ENCODE measurements at regions not wholly inside any gene's neighbourhood (a gene's known extent, or its start where the extent isn't known, plus 50 kb on each side); places are given as distances from the start of the nearest gene placed in this dataset.

DNA sequence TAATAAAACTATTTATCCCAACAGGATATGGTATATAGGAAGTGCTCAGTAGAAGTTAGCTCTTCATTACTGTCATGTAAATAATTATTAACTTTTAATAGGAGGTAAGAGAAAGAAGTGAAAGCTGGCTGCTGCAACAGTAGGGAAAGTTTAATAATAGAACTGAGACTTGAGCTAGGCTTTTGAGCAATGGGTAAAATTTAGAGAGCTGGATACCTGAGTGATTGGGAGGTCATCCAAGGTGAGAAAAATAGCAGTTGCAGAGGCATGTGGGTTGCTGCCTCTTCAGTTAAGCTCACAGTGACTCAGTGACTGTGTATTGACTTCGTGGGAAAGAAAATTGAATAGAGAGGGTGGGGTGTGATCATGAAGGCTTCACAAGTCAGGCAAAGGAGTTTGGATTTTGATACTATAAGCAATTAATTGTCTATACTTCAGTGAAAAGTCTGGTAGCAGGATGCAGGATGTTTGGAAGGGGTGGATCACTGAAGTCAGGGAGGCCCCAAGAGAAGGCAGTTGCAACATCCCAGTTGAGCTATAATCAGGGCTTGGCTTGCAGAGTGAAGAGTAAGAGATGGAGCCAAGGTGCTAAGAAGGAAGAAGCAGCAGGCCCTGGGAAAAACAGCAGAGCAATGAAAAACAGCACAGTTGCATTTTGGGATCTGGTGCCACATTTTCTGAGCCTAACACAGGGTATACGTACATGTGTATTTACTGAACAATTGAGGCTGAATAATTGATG lies 172.0 kb upstream of the FRMD6 start:
- no peak for DNase-seq

DNA sequence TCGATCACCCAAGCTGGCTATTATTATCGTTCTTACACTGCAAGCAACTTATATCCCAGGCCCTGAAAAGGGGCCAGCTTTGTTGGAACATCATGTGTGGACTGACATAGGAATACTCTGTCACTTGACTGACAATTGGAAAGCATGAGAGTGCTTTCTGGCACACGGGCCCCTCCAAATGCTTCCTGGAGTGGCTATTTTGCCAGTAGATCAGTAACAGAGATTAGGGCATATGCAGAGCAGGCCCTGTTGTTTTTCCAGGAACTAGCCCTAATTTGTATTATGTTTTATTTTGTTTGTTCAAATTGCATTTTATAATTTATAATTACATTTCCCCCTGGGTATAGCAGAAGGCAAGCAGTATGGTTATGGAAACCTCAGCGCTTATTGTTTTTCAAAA lies 170.1 kb upstream of the FRMD6 start:
- no peak for DNase-seq

DNA sequence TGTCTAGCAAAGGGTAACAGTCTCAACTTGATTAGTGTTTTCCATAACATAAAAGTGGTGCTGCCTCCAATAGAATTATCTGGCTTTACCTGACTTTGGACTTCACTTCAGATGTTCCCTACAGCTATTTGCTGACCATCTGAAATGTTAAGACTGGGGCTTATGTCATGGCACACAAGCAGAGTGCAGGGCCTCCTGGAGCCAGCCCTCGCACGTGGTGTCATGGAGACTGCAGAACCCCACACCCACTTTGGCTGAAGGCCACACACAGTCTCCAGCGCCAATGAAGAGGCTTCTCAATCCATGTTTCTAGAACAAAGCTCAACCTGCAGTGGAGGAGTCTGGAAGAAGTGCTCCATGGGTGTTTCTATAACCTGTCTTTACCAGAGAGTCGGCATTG lies 169.6 kb upstream of the FRMD6 start:
- no peak for DNase-seq

DNA sequence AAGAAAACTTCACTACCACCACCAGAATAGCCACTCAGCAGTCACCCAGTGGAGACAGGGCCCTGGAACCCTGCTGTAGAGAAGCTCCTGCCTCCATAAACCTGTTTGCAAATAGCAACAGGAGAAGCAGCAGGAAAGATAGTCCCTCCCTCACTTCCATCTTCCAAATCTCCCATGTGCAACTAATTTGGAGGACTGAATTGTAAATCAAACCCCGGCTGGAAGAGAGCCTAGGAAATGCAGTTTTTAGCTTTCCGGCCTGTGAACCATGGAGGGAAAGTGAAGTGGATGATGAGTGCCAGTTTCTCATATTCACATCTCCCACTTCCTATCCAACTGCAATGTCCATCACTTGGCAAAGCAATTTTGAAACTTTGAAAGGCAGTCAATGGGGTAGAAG lies 167.2 kb upstream of the FRMD6 start:
- DNase-seq = no peak

DNA sequence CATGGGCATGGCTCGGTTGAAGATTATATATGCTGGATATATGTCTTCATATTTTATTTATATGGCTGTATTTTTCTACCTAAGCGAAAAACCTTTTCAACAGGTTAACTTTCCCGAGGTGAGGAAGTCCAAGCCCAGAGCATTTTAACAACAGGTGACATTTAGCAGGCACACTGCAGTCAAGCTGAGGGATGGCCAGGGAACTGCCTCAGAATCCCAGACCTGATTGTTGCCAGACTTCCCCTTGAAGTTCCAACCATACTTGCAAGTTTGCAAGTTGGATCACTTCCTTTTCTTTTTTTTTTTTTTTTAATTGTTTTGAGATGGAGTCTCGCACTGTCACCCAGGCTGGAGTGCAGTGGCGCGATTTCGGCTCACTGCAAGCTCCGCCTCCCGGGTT lies 166.0 kb upstream of the FRMD6 start:
- no peak for DNase-seq

DNA sequence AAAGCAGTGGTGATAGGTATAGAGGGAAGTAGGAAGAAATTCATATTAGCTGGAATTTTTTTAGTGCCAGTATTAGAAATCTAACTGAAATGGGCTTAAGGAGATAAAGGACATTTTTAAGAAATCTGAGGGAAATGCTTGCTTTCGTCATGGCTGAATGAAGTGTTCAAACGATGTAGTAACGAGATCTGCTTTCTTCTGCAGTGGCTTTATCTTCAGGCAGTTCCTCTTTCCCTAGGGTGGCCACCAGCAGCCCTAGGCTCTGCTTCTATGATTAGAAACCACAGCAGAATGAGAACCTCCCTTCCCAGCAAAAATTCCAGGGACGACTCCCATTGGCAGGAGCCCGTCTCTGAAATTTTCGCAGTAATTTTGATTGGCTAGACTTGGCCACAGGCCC lies 163.9 kb upstream of the FRMD6 start:
- no peak for DNase-seq

DNA sequence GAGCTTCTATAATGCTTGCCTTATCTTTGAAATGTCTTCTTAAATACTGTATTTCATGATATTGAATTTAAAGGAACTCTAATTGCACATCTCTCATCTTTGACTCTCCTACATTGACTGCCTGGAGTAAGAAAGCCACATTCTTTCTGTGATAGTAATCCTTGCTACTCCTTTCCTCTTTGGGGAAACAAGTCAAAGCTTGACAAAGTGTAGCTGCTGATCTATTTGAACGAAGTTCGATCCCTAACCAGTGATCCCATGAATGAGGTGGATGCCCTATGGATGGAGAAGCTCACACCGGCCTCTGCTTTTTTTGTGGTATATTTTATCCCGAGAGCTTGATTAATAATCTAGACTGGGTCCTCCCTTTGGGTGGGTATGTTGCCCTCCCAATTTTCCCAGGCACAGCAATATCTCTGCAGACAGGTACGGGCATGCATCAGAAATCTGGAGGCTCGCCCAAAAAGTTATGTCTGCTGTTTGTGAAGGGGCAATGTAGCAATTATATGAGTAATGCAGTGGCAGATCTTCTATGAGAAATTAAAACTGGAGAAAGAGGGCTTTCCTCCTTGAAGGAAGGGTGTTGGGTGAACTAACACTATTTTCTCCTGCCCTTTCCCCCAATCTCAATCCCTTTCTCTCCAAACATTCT lies 163.0 kb upstream of the FRMD6 start:
- DNase-seq = no peak

DNA sequence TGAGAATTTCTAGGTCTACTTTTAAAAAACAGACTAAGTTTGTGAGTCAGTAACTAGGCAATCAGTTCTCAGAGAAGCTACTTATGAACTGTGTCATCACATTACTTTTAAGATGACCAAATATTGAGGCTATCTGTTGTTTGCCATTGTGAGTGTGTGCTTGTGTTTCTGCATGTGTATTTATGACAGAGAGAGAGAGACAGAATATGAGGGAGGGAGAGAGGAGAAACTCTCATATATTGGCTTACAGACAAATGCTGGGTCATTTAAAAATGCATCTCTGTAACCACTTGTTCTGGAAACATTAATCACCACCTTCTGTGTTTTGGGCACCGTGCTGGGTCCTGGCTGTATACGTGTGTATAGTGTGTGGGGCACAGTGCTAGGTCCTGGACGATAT lies 161.5 kb upstream of the FRMD6 start:
- no peak for DNase-seq

DNA sequence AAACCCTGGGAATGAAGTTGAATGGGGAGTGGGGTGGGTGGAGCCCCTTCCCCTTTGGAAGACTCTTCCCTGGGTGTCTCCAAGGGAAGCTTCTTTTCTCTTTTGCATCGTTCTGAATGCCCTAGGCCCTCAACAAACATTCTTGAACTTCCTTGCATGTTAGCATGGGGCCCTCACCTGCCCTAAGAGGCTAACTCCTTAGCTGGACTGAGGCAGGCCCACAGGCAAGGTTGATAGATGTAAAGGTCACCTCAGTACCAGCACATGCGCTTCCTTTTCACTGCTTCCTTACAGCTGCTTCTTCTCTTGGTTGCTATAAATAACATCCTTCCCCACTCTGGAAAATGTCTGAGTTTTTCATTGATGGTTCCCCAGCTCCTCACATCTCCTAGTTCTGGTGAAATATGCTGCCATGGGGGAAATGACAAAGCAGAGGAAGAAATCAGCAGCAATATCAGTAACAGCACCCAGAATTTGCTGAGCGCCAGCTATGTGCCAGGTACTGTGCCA lies 160.6 kb upstream of the FRMD6 start:
- DNase-seq = no peak

DNA sequence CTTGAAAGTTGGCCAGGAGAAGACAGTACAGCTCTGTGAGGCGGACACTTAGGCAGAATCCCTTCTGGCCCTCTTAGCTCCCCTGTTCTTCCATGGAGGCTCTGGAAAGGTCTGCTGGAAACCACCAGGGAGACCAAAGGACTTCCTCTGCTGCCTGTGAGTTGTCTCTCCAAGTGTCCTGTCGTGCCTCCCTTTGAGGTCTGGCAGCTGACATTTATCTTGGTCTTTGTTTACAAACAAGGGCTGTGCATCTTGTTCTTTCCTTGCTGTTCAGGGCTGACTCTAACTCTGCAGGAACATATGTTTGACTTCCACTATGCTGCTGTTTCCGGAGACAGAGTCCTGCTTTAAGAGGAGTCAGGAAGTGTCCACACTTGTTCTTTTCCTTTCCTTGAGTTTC lies 159.9 kb upstream of the FRMD6 start:
- DNase-seq = no peak

DNA sequence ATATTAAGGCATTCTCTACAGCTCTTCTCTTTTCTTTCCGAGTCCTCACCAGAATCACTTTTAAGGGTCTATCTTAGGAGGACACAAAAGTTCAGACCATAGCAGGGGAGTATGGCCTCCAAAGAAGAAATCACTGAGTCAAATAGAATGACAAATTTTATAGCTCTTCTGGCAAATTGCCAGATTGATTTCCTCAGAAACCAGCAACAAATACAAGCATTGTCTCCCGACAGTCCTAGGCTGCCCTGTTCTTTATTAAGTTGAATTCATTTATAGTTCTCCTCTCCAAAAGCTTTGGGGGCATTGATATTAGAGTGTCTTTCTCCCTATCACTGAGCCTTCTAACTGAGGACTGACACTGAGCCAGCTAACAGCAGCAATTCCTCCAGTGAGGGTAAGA lies 156.4 kb upstream of the FRMD6 start:
- DNase-seq = no peak

DNA sequence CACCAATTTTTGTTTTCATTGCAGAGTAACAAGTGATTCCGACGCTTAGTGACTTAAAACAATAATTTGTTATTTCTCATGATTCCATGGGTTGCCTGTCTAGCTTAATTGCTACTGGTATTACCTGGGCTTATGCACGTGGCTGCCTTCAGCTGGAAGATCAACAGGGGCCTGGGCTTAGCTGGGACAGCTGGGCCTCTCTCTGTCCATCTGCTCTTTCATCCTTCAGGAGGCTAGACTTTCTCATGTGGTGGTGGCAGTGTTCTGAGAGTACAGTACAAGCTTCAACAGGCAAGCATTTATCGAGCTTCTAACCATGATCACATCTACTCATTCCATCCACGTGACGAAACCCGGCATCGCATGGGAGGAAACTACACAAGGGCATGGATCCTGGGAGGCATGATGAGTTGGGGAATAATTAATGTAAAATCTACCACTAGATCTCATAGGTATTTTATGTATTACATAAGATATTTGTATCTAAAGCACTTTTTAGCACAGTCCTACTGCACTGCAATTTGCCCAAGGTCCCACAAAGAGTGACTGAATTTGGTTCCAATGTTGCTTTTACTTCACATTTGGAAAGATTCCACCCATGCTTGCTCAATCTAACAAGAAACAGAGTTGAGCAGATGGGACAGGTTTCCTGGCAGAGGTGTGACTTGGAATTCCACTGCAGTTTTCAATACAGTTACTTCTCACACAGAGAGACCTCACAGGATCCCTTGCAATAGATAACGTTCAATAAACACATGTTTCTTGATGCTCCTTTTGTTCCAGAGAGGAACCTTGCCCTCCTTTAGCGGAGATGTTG lies 153.1 kb upstream of the FRMD6 start:
- DNase-seq = no peak

DNA sequence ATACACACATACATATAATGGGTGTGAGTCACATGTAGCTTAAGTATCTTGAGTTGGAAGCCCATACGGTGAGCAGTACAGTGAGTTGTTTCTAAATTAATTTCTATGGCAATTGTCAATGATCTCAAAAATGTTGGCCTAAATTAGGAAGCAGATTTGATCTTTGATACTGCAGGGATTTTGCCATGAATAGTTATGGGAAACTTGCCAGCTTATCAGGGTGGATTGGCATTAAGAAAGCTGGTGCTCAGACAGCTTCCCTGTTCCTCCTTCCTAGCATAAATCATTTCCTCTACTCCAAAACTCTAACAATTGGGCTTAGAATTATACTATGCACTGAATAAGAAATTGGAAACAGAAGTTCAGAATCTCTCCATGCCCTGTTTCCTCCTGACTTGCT lies 150.9 kb upstream of the FRMD6 start:
- no peak for DNase-seq

DNA sequence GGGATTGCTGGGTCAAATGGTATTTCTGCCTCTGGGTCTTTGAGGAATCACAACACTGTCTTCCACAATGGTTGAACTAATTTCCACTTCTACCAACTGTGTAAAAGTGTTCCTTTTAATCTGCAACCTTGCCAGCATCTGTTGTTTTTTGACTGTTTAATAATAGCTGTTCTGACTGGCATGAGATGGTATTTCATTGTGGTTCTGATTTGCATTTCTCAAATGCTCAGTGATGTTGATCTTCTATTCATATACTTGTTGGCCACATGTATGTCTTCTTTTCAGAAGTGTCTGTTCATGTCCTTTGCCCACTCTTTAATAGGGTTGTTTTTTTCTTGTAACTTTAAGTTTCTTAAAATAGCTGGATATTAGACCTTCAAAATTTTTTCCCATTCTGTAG lies 150.0 kb upstream of the FRMD6 start:
- DNase-seq = no peak

DNA sequence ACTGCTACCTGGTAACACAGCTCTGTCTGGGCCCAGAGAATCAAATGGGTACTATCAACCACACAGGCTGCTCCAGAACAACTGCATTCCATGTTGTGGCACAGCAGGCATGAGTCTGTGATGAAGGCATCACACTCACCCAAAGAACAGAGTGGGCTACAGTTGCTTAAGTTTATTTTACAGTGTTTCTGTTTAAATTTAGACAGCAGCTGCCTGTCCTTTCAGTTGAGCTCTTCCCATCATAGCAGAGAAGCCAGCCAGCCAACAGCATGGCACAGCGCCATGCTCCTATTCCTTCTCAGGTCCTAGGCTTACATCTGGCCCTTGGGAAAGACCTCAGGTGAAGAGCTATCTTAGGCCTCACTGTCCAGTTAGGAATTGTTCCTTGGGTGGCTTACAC lies 147.0 kb upstream of the FRMD6 start:
- DNase-seq = no peak

DNA sequence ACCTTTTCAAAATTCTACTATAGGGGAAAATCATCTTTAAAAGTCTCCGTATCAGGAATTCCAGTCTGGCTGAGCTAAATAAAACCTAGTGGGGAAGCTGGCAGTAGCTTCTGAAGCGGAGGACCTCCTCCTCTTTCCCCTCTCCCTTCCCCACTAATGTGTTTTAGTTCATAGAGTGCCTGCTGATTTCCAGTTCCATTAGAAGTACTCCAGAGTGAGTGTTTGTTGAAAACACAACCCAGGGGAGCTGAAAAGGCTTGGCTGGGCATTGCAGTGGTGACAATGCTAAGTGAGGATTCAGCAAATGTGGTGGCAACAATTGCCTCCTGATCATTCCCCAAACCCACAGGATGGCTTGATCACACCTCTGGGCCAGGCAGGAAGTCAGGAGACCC lies 144.2 kb upstream of the FRMD6 start:
- DNase-seq = no peak

DNA sequence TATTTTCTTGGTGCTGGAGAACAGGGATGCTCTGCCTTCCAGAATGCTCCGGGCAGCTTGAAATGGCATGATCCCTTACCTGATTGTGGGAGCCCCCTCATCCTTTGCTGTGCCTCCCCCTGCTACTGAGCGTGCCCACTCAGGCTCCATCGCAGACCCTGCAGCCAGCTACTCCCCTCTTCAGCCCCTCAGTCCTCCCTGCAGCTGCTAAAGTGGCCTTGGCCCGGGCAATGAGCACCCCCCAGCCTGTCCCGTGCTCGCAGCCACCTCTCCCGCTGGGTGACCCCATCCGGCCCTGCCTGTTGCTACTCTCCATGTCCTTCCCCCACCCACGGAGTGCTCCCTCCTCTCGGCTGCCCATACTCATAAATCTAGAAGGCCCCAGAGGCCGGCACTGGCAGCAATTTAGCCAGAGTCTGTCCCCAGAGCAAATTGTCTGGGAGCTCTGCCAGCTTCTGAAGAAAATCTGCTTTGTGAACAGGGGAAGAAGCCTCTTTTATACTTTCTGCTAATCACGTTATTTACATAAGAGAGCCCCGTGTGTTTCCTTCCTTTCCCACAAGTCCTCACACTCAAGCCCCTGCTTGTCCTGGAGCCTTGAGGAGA lies 143.7 kb upstream of the FRMD6 start:
- no peak for DNase-seq

DNA sequence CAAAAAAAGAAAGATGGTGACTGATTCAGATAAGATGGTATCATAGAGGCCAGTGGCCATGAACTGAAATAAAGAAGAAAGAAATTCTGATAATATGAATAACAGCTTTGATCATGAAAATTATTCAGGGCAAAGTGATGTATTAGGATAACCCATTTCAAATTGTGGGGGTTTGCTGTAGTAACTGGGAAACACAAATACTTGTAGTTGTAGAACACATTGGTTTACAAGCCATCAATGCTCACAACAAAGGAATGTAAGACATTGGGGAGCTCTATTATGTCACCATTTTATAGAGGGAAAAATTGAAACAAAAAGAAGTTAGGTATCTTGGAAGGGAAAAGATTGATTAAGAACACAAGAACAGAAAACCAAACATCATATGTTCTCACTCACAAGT lies 140.4 kb upstream of the FRMD6 start:
- DNase-seq = no peak

DNA sequence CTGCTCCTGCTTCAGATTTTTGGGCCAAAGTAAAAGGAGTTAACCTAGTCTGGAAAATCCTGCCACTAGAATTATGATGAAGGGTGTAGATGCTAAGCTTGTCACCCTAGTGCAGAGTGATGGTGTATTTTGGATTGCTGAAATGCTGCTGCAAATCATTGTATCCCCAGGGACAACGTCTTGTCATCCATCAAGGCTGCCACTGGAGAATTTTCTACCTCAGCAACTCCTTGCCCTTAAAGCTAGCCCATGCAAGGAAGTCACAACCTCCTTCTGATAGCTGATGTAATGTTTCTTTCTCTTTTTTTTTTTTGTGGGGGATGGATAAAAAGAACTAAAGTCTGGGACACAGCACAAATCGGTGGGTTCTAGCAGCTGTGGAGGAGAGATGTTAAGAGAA lies 139.4 kb upstream of the FRMD6 start:
- DNase-seq = no peak

DNA sequence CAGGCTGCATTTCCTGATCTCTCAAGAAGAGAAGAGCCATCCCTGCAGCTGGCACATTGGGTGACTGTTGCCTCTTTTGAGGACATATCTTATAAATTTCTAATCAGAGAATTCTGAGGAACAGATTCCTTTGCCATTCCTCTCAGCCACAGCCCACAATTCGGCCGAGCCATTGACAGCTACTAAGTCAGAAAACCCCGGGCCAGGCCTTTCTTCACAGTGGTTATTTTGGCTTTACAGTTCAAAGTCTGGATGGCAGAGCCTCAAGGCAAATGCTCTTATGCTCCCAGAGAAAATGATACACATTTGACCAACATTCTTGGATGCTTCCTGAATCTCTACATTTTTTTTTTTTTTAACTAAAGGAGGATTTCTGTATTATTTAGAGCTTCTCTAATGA lies 138.4 kb upstream of the FRMD6 start:
- DNase-seq = no peak

DNA sequence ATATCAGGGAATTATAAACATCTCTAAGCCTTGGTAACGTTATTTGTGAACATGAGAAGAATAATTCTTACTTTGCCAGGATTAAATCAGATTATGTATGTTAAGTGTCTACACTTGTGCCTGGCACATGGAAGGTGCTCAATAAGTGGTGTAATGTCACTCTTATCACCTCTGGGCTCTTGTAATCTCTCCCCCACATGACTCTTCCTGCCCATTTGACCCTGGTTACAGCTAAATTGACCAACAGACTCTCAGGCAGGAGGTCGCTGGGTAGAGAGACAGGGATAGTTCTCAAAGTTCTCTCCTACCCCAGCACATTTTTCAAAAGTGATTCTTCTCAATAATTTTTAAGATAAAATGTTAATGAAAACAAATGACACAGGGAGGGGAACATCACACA lies 137.8 kb upstream of the FRMD6 start:
- DNase-seq = no peak

DNA sequence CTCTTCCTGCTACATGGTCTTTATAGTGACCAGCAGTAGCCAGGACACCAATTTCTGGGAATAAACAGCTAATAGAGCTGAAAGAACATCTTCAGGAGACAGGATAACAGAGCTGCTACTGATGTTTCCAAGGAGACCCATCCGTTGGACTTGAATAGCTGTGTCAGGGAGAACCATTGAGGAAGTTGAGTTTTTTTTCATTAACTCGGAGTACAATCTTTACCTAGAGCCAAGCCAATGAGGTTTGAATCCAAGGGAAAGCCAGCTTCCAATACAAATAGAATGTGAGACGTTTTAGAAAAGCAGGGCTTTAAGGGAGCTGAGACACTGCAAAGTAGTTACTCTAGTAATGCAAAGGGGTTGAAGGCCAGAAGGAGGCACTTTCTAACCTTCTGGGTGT lies 136.1 kb upstream of the FRMD6 start:
- DNase-seq = no peak

DNA sequence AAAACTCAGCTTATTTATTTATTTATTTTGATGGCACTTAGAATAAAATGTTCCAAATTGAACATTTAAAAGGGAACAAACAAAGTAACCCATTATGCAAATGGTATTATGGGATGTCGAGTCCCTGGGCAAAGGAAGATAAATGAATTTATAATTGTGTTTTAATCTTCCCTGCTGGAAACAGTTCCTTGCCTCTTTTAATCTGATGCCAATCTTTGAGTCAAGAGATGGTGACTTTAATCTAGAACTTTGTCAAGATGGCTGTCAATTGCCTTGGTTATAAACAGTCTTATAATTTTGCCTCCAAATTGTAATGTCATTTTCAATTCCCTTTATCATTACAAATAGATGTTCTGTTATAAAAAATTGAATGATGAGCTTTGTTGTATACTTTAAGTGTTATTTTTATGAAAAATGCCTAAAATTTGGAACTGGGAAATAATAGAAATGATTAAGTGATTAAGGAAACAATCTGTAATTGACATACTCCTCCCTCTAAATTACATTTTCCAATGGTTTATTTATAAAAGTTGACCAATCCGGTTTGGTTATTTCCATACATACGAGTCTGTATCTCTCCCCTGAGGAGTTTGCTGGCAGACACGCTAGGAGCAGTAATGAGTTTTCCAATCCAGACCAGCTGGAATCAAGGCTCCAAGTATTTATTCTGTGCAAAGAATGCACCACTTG lies 134.9 kb upstream of the FRMD6 start:
- DNase-seq = no peak

All from CD4-positive, alpha-beta T cell treated with Interleukin-15 for 1 hour (primary cell).